ENCODE measurements at regions not wholly inside any gene's neighbourhood (a gene's known extent, or its start where the extent isn't known, plus 50 kb on each side); places are given as distances from the start of the nearest gene placed in this dataset.

DNA sequence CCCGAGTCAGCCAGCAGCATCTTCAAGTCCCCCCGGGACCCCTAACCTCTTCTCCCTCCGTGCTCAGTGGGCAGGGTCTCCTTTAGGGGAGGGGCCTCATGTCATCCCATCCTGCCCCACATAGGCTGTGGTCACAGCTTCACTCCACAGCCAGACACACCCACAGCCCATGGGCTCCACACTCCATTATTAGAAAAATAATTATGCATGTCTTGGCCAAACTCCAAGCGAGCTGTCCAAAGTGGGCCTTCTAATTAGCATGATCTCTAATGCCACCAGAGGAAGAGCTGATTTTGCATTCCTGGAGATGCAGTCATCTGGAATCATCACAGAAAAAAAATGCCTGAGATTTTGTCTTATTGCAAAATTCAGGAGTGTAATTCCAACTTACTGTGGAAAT lies 418.2 kb downstream of the IRX2 start:
- POLR2A ChIA-PET (ENCODE audit: unreplicated experiment) = no interaction called here
- TF ChIP-seq EZH2phosphoT487 (IDR thresholded peaks at IDR 0.05; ENCODE audit: borderline replicate concordance, low read length) (no peak), EZH2 (IDR thresholded peaks at IDR 0.05; ENCODE audit: low read length, unreplicated experiment) (no peak)
- no TSS peak for BruUV-seq (replicated peaks)

DNA sequence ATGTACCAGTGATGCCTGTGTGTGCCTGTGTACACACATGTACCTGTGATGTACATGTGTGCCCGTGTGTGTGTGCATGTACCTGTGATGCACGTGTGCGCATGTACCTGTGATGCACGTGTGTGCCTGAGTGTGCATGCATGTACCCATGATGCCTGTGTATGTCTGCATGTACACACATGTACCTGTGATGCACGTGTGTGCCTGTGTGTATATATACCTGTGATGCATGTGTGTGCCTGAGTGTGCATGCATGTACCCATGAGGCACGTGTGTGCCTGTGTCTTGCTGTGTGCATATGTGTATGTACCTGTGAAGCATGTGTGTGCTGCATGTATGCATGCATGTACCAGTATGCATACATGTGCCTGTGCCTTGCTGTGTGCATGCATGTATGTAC lies 419.0 kb downstream of the IRX2 start:
- H3K4me1 ChIP-seq (ENCODE audit: insufficient read depth, low read length) = no peaks in the 10 kb centered on the region
- no peak overlapping the region for H3K4me3 ChIP-seq (ENCODE audit: low read length)
- H3K9me3 ChIP-seq (ENCODE audit: low read length) = no peaks in the 10 kb centered on the region
- no peaks in the 10 kb centered on the region for H3F3A ChIP-seq (ENCODE audit: low read length, unreplicated experiment)
- no TSS peak for BruUV-seq (replicated peaks)
- ATAC-seq = no peak
- ChIA-PET CTCF (no interaction called here), POLR2A (ENCODE audit: unreplicated experiment) (no interaction called here)
- no peak overlapping the region for H3K27ac ChIP-seq (ENCODE audit: low read length)
- intact Hi-C loops (cut with micrococcal nuclease) = no loop called here
- H4K20me1 ChIP-seq (ENCODE audit: low read length) = no peaks in the 10 kb centered on the region
- no peak overlapping the region for H3K9ac ChIP-seq (ENCODE audit: low read length)
- peaks cover 36% of the 10 kb centered on the region for H3K27me3 ChIP-seq (ENCODE audit: low read length)
- TF ChIP-seq EZH2 (IDR thresholded peaks at IDR 0.05; ENCODE audit: low read length, unreplicated experiment) (no peak), EZH2phosphoT487 (IDR thresholded peaks at IDR 0.05; ENCODE audit: borderline replicate concordance, low read length) (no peak), CTCF (conservative IDR thresholded peaks at IDR 0.05; ENCODE audit: low read depth, low read length) (no peak)
- no peak overlapping the region for H3K4me2 ChIP-seq (ENCODE audit: low read length)
- no peaks in the 10 kb centered on the region for H3K79me2 ChIP-seq (ENCODE audit: low read length)
- no peaks in the 10 kb centered on the region for H3K9me2 ChIP-seq (replicated peaks; ENCODE audit: low read length)
- H3K36me3 ChIP-seq (ENCODE audit: low read depth, low read length) = no peaks in the 10 kb centered on the region
- DNase-seq = no peak
- no peak overlapping the region for H2AFZ ChIP-seq (ENCODE audit: low read length)

More for the DNA sequence above, 418.2 kb downstream of the IRX2 start:
- no peaks in the 10 kb centered on the region for H3K79me2 ChIP-seq (ENCODE audit: low read length)
- no peaks in the 10 kb centered on the region for H4K20me1 ChIP-seq (ENCODE audit: low read length)
- H3K4me1 ChIP-seq (ENCODE audit: insufficient read depth, low read length) = no peaks in the 10 kb centered on the region
- no peak overlapping the region for H3K9ac ChIP-seq (ENCODE audit: low read length)
- no peaks in the 10 kb centered on the region for H3F3A ChIP-seq (ENCODE audit: low read length, unreplicated experiment)
- H3K4me2 ChIP-seq (ENCODE audit: low read length) = no peak overlapping the region
- DNase-seq (no peak), ATAC-seq (no peak)
- CTCF ChIA-PET = no interaction called here
- H3K36me3 ChIP-seq (ENCODE audit: low read depth, low read length) = no peaks in the 10 kb centered on the region
- H3K4me3 ChIP-seq (ENCODE audit: low read length) = no peak overlapping the region
- intact Hi-C loops (cut with micrococcal nuclease) = no loop called here
- no peak overlapping the region for H2AFZ ChIP-seq (ENCODE audit: low read length)
- no peaks in the 10 kb centered on the region for H3K9me3 ChIP-seq (ENCODE audit: low read length)
- no peak overlapping the region for H3K27ac ChIP-seq (ENCODE audit: low read length)
- peaks cover 44% of the 10 kb centered on the region for H3K27me3 ChIP-seq (ENCODE audit: low read length)
- no peaks in the 10 kb centered on the region for H3K9me2 ChIP-seq (replicated peaks; ENCODE audit: low read length)

DNA sequence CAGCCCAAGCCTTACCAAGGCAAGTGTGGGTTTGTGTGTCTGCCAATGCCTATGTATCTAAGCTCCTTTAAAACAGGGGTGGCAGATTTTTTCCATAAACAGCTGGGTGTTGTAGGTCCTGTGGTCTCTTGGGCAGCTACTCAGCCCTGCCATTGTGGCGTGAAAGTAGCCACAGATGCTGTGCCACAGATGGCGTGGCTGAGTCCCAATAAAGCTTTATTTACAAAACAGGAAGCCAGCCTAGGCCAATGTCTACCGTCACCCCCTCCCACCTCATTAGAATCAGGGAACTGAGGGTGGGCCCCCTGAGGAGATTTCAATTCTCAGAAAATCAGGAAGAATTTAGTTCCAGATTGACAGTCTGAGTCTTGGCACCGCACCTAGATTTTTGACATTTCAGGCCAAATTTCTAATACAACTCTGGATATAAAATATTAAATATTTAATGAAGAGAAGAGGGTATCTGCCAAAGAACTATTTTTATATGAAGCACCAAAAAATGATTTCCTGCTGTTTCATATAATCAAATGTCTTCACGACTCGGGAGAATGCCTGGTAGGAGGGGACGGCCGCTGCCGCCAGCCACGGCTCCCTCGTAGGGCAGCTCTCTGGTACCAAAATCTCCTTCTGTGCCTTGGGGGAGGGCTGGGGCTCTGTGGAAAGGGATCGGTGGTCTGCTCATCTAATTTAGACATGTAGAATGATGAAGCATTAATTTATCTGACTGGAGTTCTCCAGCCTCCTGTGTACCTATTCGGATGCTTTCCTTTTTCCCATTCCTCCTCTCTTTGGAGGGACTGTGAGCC lies 420.9 kb downstream of the IRX2 start:
- CTCF ChIA-PET = no interaction called here
- Histone ChIP-seq H3F3A (ENCODE audit: low read length, unreplicated experiment) (no peaks in the 10 kb centered on the region), H3K4me1 (ENCODE audit: insufficient read depth, low read length) (no peaks in the 10 kb centered on the region), H3K9me3 (ENCODE audit: low read length) (no peaks in the 10 kb centered on the region), H3K4me2 (ENCODE audit: low read length) (no peak overlapping the region), H2AFZ (ENCODE audit: low read length) (no peak overlapping the region), H3K27me3 (ENCODE audit: low read length) (peaks cover 18% of the 10 kb centered on the region), H3K27ac (ENCODE audit: low read length) (no peak overlapping the region), H3K9ac (ENCODE audit: low read length) (no peak overlapping the region), H3K36me3 (ENCODE audit: low read depth, low read length) (no peaks in the 10 kb centered on the region), H3K9me2 (replicated peaks; ENCODE audit: low read length) (no peaks in the 10 kb centered on the region), H4K20me1 (ENCODE audit: low read length) (no peaks in the 10 kb centered on the region), H3K79me2 (ENCODE audit: low read length) (no peaks in the 10 kb centered on the region), H3K4me3 (ENCODE audit: low read length) (no peak overlapping the region)
- ATAC-seq = no peak
- POLR2A ChIA-PET (ENCODE audit: unreplicated experiment) = no interaction called here
- TF ChIP-seq CTCF (conservative IDR thresholded peaks at IDR 0.05; ENCODE audit: low read depth, low read length) (no peak), EZH2phosphoT487 (IDR thresholded peaks at IDR 0.05; ENCODE audit: borderline replicate concordance, low read length) (no peak), EZH2 (IDR thresholded peaks at IDR 0.05; ENCODE audit: low read length, unreplicated experiment) (no peak)
- no TSS peak for BruUV-seq (replicated peaks)
- intact Hi-C loops (cut with micrococcal nuclease) = no loop called here
- DNase-seq = no peak
